ENCODE measurements at regions not wholly inside any gene's neighbourhood (a gene's known extent, or its start where the extent isn't known, plus 50 kb on each side); places are given as distances from the start of the nearest gene placed in this dataset.
A peak's percentile ranks its signal among the peaks of the same experiment; 100 is the strongest.

DNA sequence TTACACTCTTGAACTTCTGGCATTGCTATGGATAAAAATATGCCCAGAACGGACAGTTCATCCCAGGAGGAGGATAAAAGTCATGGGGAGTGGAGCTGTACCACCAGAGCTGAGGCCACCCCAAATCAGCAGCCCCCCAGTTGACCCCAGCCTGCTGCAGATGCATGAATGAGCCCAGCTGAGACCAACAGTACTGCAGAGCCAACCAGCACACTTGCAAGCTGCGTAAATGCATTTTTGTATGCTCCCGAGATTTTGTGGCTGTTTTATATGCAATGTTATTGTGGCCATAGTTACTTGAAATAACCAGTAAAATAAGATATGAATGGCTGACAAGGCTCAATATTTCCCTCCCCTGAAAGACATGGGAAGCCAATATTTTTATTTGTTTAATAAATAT lies 264.6 kb downstream of the DUSP10 start:
- 88 to 89% methylated on average over 1 to 3 of the region's 3 CpGs for WGBS, 2 experiments (ENCODE audit: insufficient coverage in 1 of 2, insufficient read length in 1 of 2)
- Mint-ChIP-seq H3K4me3 (no peak overlapping the region), H3K27ac (no peak overlapping the region), H3K27me3 (ENCODE audit: insufficient read depth) (no peaks in the 10 kb centered on the region), H3K36me3 (ENCODE audit: low read depth) (no peaks in the 10 kb centered on the region), H3K4me1 (peaks cover 20% of the 10 kb centered on the region), H3K9me3 (no peaks in the 10 kb centered on the region)
- DNase-seq, result no peak
- Histone ChIP-seq H3K27me3 (ENCODE audit: control insufficient read depth, insufficient read depth, low read length, poor library complexity, severe bottlenecking) (no peaks in the 10 kb centered on the region), H3K36me3 (ENCODE audit: control insufficient read depth, insufficient read depth, low read length) (no peaks in the 10 kb centered on the region), H3K4me3 (ENCODE audit: low read length) (no peak overlapping the region), H3K9me3 (ENCODE audit: control insufficient read depth, low read length) (no peaks in the 10 kb centered on the region), H3K4me1 (ENCODE audit: control insufficient read depth, insufficient read depth, low read length) (no peaks in the 10 kb centered on the region), H3K27ac (ENCODE audit: low read depth, low read length) (no peak overlapping the region), H3K9ac (ENCODE audit: extremely low read depth, low read length, poor library complexity, severe bottlenecking) (no peak overlapping the region)
- TF ChIP-seq CTCF (conservative IDR thresholded peaks at IDR 0.05), result no peak

DNA sequence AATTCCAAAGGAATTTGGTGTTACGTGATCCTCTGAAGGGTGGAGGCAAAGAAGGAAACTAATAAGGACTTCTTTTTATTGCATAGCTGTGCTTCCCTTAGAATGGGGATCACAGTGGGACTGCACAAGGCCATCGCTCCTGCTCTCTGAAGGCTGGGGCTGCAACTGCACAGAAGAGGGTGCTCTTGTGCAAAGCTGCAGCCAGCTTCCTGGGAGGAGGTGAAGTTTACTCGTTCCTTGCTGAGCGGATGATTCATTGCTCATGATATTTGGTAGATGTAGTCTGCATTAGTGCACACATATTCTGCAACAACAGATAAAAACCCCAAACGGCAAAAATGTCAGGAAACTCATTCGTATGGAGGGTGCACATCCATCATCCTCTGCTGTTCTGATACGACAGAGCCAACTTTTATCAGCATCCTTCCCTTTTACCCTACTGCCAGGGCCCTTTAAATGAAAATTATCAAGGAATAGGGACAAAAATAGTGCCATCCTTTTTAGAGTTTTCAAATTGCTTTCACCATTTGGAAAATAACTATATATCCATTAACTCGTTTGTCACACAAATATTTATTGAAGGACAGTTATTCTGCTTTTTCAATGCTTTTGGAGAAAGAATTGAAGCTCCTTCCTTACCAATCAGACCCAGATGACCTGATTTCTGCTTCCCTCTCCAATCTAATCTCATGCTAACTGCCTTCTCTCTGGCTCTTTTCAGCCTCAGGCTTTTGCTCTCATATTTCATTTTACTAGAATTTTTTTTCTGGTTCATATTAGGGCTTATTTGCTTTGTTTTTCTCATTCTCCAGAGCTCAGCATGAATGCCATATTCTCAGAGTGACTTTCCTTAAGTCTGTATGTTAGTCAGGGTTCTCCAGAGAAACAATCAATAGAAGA lies 263.6 kb downstream of the DUSP10 start:
- H3K36me3 Mint-ChIP-seq (ENCODE audit: low read depth), result no peaks in the 10 kb centered on the region
- 40 to 49% methylated on average over 5 to 7 of the region's 8 CpGs for WGBS, 2 experiments (ENCODE audit: insufficient coverage in 1 of 2, insufficient read length in 1 of 2)
- peak; percentile 83 for TF ChIP-seq CTCF (conservative IDR thresholded peaks at IDR 0.05)
- no peak overlapping the region for H3K4me3 Mint-ChIP-seq
- no peak overlapping the region for H3K27ac Mint-ChIP-seq
- Histone ChIP-seq H3K27me3 (ENCODE audit: control insufficient read depth, insufficient read depth, low read length, poor library complexity, severe bottlenecking) (no peaks in the 10 kb centered on the region), H3K27ac (ENCODE audit: low read depth, low read length) (no peak overlapping the region), H3K36me3 (ENCODE audit: control insufficient read depth, insufficient read depth, low read length) (no peaks in the 10 kb centered on the region), H3K9ac (ENCODE audit: extremely low read depth, low read length, poor library complexity, severe bottlenecking) (no peak overlapping the region), H3K4me3 (ENCODE audit: low read length) (no peak overlapping the region), H3K4me1 (ENCODE audit: control insufficient read depth, insufficient read depth, low read length) (no peaks in the 10 kb centered on the region), H3K9me3 (ENCODE audit: control insufficient read depth, low read length) (no peaks in the 10 kb centered on the region)
- no peaks in the 10 kb centered on the region for H3K9me3 Mint-ChIP-seq
- peaks cover 20% of the 10 kb centered on the region for H3K4me1 Mint-ChIP-seq
- peak; percentile 85 for DNase-seq
- no peaks in the 10 kb centered on the region for H3K27me3 Mint-ChIP-seq (ENCODE audit: insufficient read depth)

GRCh38 chr1:221487781-221488524 lies 253.9 kb downstream of the DUSP10 start:
- 84 to 88% methylated on average over 6 to 8 of the region's 8 CpGs for WGBS, 2 experiments (ENCODE audit: insufficient coverage in 1 of 2, insufficient read length in 1 of 2)
- no peaks in the 10 kb centered on the region for H3K4me1 Mint-ChIP-seq
- Histone ChIP-seq H3K9ac (ENCODE audit: extremely low read depth, low read length, poor library complexity, severe bottlenecking) (no peak overlapping the region), H3K4me3 (ENCODE audit: low read length) (no peak overlapping the region), H3K9me3 (ENCODE audit: control insufficient read depth, low read length) (peaks cover 19% of the 10 kb centered on the region), H3K27me3 (ENCODE audit: control insufficient read depth, insufficient read depth, low read length, poor library complexity, severe bottlenecking) (no peaks in the 10 kb centered on the region), H3K36me3 (ENCODE audit: control insufficient read depth, insufficient read depth, low read length) (no peaks in the 10 kb centered on the region), H3K4me1 (ENCODE audit: control insufficient read depth, insufficient read depth, low read length) (no peaks in the 10 kb centered on the region), H3K27ac (ENCODE audit: low read depth, low read length) (no peak overlapping the region)
- H3K27ac Mint-ChIP-seq, result no peak overlapping the region
- peaks cover 15% of the 10 kb centered on the region for H3K36me3 Mint-ChIP-seq (ENCODE audit: low read depth)
- H3K4me3 Mint-ChIP-seq, result no peak overlapping the region
- H3K27me3 Mint-ChIP-seq (ENCODE audit: insufficient read depth), result no peaks in the 10 kb centered on the region
- peaks cover 12% of the 10 kb centered on the region for H3K9me3 Mint-ChIP-seq
- DNase-seq, result no peak
- TF ChIP-seq CTCF (conservative IDR thresholded peaks at IDR 0.05), result no peak
